HG03460 (cell line): ENCODE measurements at regions not wholly inside any gene's neighbourhood (a gene's known extent, or its start where the extent isn't known, plus 50 kb on each side); places are given as distances from the start of the nearest gene placed in this dataset.

ENCODE experiments used
- ATAC-seq: cut with Tn5 transposase; IDR thresholded peaks from one replicate; pipeline ENCODE4 v1.9.1; 2021; ENCODE audit not compliant: unreplicated experiment

DNA sequence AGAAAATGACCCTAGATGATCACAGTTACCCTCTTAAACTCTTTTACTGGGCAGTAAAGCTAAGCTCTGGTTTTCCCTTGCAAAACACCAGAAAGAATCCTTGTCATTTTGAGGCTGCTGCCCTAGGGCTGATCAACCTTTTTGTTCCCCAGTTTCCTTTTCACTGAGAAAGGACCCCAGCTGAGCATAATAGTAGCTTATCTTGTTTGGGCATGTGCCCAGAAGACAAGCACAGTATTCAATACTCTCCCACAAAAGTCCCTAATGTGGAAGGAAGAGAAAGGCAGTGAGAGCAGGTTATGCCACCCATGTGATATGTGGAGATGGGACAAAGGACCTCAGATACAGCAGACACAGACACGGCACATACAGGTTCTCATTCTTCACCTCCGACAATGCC lies 332.6 kb upstream of the TMPO start:
- ATAC-seq = no peak

DNA sequence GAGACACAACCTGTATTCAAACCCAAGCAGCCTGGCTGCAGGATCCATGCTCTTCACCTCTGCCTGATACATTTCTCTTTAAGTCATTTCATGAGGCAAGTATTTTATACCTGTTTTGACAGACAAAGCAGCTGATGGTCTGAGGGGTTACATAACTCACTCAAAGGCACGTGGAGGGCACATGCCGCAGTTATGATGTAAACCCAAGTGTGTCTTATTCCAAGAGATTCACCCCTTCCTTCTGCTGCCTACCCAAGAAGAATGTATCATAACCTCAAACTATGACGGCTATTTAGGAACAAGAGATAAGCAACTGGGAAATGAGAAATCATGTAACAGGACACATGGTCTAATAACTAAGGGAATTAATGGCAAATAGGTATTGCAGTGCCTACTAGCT lies 329.8 kb upstream of the TMPO start:
- ATAC-seq = no peak

DNA sequence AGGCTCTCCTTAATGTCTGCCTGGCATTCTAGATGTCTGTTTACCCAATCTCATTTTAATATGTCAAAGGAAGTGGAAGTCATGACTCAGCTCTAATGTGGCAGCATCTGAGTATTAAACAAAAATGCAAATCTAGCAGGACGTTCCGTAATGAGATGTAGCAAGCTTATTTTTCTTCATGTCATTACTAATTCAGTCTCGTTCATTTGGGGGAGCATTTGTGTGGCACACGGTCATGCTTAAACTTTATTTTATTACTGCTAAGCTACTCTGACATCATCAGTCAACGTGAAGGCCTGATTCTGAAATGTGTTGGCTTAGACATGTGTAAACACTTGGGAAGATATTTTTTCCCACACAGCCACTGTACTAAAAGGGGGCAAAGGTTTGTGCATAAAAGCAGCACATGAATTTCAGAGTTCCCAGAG lies 326.7 kb upstream of the TMPO start:
- no peak for ATAC-seq

DNA sequence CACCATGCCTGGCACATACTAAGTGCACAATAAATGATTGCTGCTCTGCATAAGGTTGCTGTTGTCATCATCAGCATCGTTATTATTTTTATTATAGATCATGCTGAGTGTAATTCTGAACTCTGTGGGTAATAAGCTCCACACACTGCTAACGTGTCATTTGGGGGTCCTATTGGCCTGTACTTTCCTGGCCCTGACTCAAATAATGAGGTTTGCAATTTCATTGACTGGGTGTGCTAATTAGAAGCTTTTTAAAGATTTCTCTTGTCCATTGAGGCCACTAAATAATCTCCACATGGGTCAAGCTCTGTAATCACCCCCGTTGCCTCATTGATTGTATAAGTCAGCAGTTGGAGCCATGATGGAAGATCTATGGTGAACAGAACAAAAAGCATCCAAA lies 320.8 kb upstream of the TMPO start:
- ATAC-seq = no peak

DNA sequence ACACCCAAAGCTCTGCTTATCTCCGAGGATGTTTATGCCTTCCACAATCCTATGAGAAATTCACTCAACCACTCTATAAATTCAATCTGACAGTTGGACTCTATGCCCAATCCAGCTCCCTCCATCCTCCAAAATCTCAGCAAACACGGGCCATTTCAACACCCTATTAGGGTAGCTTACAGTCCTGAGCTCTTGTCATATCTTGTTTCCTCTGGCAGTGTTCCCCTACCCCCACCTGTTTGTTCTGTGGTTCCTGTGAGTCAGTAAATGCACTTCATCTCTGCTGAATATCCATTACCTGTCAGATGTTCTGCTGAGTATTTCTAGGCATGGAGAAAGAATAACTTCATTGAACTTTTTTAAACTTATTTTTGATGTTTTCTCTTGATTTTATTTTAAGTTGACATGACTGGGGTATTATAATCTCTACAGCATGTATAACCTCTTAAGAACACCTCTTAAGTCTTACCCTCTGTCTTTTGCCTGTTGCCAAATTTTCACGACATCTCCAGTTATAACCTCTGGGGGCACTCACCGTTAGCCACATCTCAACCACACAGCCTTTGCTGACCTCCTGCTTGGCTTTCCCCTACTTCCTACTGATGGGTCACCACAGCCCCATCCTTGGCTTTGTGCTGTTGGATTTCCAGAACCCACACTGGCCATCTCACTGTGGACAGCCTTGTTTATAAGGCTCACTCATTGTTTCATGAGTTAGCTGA lies 317.0 kb upstream of the TMPO start:
- ATAC-seq = no peak

DNA sequence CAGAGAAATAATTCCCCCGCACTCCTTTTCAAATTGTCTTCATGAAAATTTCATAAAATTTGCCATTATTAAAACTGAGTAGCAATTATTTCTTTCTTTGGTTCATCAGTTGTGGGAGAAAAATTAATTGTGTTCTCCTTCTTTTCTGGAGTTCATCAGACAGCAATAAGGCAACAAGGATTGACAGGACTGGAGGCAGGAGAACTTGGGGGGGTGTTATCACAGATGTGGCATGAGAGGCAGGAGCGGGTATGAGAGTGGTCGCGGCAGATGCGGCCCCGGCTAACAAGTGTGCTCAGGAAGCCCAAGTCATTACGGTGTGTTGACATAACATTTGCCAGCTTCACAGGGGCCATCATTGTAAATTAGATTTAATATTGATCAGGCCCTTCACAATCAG lies 306.6 kb upstream of the TMPO start:
- ATAC-seq = no peak

DNA sequence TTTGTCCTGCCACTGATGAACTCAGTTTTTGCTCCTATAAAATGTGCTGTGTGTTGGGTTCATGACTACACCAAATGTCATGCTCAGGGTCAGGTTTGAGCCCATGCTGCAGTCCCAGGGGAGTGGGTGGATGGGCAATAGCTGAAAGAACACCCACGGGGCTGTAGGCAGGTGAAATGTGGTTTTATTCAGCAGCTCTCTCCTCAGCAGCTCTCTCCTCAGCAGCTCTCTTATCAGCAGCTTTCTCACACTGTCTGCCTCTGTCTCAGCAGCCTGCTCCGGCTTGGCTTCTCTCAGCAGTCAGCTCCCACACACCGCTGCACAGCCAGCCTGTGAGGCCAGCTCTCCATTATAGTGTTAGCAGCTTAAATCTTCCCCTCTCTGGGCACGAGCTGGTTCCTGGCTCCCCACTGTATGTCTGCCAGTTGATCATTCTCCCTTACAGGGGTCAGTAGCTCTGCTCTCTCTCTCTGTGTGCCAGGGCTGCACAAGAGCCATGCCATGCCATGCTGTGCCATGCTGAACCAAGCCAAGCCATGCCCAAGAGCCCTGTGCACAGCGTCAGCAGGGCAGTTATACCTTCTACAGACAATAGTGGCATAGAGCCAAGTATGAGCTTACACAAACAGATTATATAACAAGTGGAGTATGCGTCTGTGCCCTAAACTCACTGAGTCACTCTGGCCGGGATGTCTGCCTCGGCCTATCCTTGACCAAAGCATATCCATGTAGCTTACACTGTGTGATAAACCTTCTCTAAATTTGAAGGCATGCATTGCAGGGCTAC lies 303.3 kb upstream of the TMPO start:
- no peak for ATAC-seq

DNA sequence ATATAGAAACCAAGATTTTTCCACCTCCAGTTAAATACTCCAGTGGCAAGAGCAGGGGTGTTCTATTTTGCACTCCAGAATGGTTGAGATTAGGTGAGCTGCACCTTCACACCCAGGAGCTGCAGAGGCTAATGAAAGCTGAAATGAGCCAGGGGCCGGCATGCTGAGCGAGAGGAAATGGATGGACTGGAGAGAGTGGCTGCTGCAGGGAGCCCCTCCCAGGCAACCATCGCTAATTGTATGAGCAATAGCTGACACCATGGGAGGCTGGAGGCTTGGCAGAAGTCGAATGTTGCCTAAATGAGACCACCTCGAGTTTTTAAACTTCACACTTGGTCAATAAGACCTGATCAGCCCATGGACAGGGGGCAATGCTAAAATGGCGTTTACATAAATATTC lies 301.8 kb upstream of the TMPO start:
- no peak for ATAC-seq

DNA sequence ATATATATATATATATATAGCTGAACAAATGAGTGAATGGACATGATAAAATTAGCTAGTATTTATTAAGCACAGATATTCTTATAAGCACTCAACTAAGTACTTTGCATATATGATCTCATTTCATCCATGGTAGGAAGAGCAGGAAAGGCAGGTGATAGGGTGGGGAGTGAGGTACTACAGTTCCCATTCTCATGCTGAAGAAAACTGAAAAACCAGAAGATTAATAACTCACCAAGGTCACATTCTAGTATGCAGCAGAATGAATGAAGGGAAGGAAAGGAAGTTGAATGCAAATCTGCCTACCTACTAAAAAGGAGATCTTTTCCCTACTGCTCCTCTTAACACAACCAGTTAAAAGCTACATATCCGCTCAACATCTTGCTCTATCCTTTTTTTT lies 298.1 kb upstream of the TMPO start:
- peak; percentile 49 for ATAC-seq

DNA sequence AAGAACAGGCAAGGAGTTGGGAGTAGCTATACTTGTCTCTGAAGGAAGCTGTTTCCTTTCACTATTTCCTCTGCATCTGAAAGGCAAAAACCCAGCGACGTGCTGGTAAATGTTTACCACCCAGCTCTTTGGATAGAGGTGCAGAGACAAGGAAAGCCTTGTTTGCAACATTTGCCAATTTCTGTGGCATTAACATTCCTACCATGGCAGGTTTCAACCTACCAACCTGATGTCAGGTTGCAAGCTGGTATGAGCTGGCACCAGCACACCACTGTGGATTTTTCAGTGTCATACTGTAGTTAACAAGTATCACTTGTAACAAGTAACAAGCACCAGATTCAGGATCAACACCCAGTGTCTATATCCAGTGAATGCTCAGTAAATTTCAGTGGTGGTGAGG lies 294.8 kb upstream of the TMPO start:
- no peak for ATAC-seq

DNA sequence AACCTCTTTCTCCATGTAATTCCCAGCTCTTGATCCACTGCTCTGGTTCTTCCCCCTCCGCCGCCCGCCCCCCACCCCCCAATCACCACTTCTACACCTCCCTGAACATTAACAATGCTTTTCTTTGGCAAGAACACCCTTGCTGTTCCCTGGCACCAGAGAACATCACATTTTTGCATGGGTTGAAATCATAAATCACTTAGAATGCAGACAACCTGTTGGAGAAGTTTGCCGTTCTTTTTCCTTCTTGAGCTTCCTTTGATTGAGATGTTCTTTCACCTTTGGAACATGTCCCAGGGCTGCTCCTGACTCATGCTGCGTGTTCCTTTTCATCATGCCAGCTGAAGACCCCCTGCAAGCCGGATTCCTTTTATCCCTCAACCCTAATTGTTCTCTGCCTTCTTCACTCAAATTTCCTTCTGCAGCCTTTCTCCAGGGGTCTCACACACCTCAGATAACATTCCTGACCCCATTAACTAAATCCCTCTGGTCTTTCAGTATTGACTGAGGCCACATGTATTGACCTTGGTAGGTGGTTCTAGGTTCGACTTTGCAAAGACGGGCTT lies 294.1 kb upstream of the TMPO start:
- ATAC-seq = no peak

DNA sequence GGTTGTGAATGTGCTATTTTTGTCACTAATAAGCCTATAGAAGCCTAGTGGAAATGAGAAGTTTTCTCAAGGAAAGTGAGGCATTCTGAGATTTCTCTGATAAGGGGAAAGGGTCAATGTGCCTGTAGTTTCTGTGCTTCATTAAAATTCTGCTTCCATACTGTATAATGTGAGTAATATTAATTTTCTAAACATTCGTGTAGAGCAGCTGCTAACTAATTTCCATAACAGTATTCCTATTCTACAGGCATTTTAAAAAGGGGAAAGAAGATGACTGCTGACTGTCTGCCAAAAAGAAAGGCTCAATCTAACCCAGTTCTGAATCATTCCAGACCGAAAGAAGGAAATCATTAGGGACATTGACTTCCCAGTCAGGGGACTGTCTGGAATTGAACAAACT lies 293.3 kb upstream of the TMPO start:
- ATAC-seq = no peak

DNA sequence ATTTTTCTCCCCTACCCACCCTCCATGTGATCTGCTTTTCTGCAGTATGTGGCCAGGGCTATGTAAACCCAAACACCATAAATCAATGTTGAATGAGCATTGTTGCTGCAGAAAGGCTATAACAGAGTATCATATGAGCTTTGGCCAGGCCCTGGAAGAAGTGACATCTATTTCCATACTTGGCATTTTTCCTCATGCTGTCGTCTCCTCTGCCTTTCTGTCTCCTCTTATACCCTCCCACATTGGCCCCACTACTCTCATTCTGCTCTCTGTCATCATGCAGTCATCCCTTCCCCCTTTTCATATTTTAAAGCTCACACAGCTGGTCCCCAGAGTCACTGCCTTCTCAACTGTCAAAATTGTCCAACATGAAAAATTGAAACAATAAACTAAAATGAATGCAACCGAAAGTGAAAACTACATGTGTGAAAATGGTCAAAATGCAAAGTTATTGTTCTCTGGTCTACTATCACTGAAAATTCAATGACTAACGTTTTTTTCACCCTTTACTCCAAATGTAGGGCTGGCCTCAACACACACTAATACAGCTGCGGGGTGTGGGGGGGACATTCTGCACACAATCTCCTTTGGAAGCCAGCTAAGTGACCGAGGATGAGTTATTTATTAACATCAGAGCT lies 290.7 kb upstream of the TMPO start:
- ATAC-seq = peak; percentile 72

DNA sequence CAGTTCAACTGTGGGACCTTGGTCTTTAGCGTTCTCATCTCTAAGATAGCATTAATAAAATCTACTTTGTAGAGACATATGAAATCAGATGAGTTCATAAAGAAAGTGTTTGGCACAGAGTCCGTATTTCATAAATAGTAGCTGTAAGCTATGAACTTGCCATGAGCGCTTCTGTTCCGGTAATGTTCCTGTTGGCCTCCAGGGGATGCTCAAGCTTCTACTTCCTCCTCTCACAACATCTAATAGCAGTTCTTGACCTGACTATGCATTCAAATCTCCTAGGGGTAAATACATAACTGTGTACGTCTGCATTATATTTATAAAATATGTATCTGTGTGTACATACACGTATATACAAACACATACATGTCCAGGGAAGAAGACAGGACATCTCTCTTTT lies 288.2 kb upstream of the TMPO start:
- ATAC-seq = no peak

DNA sequence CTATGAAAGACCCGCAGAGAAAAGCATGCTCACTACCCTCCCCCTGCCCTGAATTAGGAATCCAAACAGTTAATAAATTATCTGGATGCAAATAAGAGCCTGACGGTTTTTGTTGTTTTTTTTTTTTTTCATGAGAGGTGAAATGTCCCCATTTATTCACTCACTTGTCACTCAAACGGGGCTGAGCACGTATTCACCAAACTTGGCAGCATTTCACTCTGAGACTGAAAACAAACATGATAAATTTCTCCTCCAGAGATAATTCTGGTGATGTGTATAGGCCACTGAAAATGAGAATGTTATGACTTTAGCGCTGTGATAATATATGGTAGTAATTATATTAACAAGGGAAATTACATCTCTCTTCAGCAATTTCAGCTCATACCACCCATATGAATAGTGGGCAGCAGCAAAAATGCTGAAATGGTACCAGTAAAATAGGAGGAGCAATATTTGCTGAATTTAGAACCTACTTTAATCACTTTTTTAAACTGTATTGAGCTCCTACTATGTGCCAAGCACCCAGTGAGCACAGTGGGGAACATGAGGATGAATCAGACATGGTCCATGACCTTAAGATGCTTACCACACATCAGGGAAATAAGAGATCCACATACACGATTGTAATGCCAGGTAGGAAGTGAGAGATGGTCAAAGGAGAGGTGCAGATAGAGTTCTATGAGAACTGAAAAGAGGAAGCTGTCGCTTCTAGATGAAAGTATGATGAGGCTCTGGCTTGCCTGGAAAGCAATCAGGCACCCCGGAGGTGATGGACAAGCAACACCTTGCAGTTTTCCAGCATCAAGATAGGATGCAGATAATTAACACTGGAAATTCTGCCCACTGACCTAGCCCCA lies 286.5 kb upstream of the TMPO start:
- no peak for ATAC-seq

DNA sequence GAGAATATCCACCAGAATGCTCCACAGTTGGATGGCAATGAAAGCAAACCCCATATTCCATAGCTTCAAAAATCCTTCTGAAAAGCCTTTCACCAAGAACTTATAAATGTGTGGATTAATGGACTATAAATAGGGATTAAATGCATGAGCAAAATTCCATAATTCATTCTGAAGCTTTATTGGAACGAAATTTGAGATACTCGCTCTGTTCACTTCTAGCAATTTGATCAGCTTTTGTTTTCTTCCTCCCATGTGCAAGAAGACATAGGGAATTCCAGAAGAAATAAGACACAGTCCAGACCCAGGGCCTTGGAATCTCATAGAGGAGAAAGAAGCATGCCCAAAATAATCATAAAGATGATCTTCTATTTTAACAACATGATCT lies 285.9 kb upstream of the TMPO start:
- ATAC-seq = no peak

DNA sequence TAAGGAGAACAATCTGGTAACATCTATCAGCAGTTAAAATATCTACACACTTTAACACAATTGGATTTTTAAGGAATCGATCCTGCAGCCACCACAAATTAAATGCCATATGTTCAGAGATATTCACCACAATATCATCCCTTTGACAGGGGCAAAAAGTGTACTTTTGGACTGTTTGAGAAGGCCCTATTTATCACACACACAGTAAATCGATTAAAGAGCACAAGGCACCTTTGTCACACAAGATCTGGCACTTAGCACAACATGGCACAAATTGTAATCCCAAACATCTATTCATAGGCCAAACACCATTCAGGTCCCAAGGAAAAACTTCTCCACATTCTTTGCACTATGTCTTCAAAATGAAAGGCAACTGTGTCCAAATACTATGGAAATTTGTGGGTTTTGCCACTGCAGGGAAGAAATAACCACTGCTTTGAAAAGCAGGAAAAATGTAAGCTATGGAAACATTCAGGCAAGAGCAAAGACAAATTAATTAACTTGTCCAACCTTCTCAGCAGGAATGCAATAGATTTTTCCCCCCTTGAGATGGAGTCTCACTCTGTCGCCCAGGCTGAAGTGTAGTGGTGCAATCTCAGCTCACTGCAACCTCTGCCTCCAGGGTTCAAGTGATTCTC lies 282.5 kb upstream of the TMPO start:
- no peak for ATAC-seq

DNA sequence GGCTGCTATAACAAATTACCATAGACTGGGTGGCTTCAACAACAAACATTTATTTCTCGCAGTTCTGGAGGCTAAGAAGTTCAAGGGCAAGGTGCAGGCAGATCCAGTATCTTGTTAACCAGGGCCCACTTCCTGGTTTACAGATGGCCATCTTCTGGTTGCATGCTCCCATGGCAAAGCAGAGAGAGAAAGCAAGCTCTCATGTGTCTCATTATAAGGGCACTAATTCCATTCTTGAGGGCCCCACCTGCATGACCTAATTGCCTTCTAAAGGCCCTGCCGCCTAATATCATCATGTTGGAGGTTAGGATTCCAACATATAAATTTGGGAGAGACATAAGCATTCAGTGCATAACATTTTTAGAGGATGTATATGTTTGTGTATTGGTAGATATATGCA lies 280.1 kb upstream of the TMPO start:
- no peak for ATAC-seq

DNA sequence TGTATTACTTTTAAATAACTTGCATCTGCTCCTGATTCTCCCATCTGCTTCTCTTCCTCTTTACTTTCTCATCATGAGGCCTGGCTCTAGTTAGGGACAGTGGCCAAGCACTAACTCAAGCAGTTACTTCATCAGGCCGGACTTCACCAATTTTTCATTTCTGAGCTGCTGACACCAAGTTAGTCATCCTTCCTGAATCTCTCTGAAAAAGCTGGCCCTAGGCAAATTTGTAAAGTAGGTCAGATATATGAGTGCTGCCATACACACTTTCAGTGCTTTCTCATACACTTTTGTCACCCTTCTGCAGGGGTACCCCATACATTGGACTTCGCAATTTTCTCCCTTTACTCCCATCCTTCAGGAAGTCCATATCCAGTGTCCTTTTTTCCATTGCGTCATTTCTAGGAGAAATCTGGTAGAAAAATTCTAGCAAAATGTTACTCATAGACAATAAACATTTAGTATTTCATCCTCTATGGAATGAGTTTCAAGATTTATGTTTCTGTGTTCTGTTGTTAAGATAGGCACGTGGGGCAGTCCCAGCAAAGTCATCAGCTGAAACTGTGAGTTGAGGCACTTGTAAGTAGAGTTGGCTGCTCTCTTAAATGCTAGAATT lies 276.8 kb upstream of the TMPO start:
- no peak for ATAC-seq

DNA sequence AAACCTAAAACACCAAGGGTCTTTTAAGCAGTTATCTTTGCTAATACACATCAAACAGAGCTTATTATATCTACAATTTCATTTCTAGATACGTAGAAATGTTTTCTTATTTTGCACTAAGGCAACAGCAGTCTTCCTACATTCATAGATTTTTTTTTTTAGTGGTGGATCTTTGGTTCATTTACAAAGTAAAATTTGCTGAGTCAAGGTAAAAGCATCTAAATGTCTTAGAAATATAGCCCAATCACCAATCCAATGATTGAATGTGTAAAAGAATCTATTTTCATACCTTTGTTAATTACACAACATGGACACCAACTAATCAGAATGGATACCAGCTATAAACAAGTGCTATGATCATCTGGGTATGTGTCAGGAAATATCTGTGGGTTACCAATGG lies 272.2 kb upstream of the TMPO start:
- ATAC-seq = no peak
